GM12891 (cell line): ENCODE measurements at regions not wholly inside any gene's neighbourhood (a gene's known extent, or its start where the extent isn't known, plus 50 kb on each side); places are given as distances from the start of the nearest gene placed in this dataset.

Experiments used
- POLR2A ChIP-seq: IDR thresholded peaks from 2 replicates; pipeline ENCODE4 v1.6.1; 2011; ENCODE audit warnings: low read depth, low read length, control low read depth
- POU2F2 ChIP-seq: IDR thresholded peaks from 2 replicates; pipeline ENCODE4 v1.6.1; 2011; ENCODE audit warnings: low read depth, mild to moderate bottlenecking, control low read depth, low read length, moderate library complexity
- TAF1 ChIP-seq: IDR thresholded peaks from 2 replicates; pipeline ENCODE4 v1.6.1; 2011; ENCODE audit warnings: low read depth, low read length, control low read depth

- TF ChIP-seq POLR2A (no peak), POU2F2 (no peak), TAF1 (no peak)
These were observed 770.7 kb upstream of the EPHA7 start for GRCh38 chr6:94190030-94190429.
